C4-2B (cell line): ENCODE measurements at regions not wholly inside any gene's neighbourhood (a gene's known extent, or its start where the extent isn't known, plus 50 kb on each side); places are given as distances from the start of the nearest gene placed in this dataset.
"Not testable (repeated sequence)": the region's sequence is repeated elsewhere in the genome, so short reads cannot be mapped to it uniquely, and the experiment has no call there.

Source experiments
- ZFX ChIP-seq: fragments of 450-650 bp; IDR thresholded peaks from 2 replicates; pipeline ENCODE4 v1.6.1; 2017
- TF ChIP-seq, protein P1 (sequence below): fragments of 450-650 bp; conservative IDR thresholded peaks from 2 replicates; pipeline ENCODE4 v1.5.1; 2017; ENCODE audit warnings: mild to moderate bottlenecking

DNA sequence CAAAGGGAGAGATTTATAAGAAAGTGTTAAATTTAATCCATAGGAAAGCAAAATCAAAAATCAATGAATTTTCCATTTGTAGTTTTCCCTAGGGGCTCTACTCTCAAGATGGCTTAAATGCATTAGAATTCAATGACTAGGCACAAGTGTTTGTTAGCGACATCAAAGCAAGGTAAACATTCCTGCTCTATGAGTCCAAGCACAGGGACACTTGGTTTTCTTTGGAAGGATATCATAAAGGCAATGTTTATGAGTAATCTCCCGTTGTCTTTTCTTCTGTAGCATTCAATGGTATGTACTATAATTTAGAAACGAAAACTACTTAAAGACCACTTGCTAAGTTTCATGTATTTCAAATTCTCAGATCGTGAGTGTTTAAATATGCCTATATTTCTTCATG is 54.8 kb upstream of the ZNF717 start:
- TF ChIP-seq, protein P1, sequence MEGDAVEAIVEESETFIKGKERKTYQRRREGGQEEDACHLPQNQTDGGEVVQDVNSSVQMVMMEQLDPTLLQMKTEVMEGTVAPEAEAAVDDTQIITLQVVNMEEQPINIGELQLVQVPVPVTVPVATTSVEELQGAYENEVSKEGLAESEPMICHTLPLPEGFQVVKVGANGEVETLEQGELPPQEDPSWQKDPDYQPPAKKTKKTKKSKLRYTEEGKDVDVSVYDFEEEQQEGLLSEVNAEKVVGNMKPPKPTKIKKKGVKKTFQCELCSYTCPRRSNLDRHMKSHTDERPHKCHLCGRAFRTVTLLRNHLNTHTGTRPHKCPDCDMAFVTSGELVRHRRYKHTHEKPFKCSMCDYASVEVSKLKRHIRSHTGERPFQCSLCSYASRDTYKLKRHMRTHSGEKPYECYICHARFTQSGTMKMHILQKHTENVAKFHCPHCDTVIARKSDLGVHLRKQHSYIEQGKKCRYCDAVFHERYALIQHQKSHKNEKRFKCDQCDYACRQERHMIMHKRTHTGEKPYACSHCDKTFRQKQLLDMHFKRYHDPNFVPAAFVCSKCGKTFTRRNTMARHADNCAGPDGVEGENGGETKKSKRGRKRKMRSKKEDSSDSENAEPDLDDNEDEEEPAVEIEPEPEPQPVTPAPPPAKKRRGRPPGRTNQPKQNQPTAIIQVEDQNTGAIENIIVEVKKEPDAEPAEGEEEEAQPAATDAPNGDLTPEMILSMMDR: not testable (repeated sequence)
- TF ChIP-seq ZFX: not testable (repeated sequence)
